ENCODE measurements at regions not wholly inside any gene's neighbourhood (a gene's known extent, or its start where the extent isn't known, plus 50 kb on each side); places are given as distances from the start of the nearest gene placed in this dataset.
"Not testable (repeated sequence)": the region's sequence is repeated elsewhere in the genome, so short reads cannot be mapped to it uniquely, and the experiment has no call there.

GRCh38 chr22:47517062-47517461 is 754.6 kb downstream of the TBC1D22A start:
- no peak for DNase-seq (ENCODE audit: low read depth)

GRCh38 chr22:47515384-47516125 is 753.1 kb downstream of the TBC1D22A start:
- no peak for DNase-seq (ENCODE audit: low read depth)

- DNase-seq (ENCODE audit: low read depth): no peak
These were observed 750.2 kb downstream of the TBC1D22A start for GRCh38 chr22:47512617-47513016.

GRCh38 chr22:47504962-47505361 is 742.5 kb downstream of the TBC1D22A start:
- DNase-seq (ENCODE audit: low read depth): no peak

- DNase-seq (ENCODE audit: low read depth): no peak
These were observed 736.6 kb downstream of the TBC1D22A start for GRCh38 chr22:47498969-47499495.

- no peak for DNase-seq (ENCODE audit: low read depth)
These were observed 735.2 kb downstream of the TBC1D22A start for GRCh38 chr22:47497666-47498065.

- DNase-seq (ENCODE audit: low read depth): no peak
These were observed 732.7 kb downstream of the TBC1D22A start for GRCh38 chr22:47495110-47495509.

- not testable (repeated sequence) for DNase-seq (ENCODE audit: low read depth)
These were observed 725.7 kb downstream of the TBC1D22A start for GRCh38 chr22:47488131-47488530.

- no peak for DNase-seq (ENCODE audit: low read depth)
These were observed 724.3 kb downstream of the TBC1D22A start for GRCh38 chr22:47486569-47487312.

GRCh38 chr22:47484960-47485569 is 722.6 kb downstream of the TBC1D22A start:
- DNase-seq (ENCODE audit: low read depth): no peak

- no peak for DNase-seq (ENCODE audit: low read depth)
These were observed 713.8 kb downstream of the TBC1D22A start for GRCh38 chr22:47476231-47476630.

GRCh38 chr22:47474895-47475294 is 712.4 kb downstream of the TBC1D22A start:
- no peak for DNase-seq (ENCODE audit: low read depth)

- no peak for DNase-seq (ENCODE audit: low read depth)
These were observed 712.0 kb downstream of the TBC1D22A start for GRCh38 chr22:47474464-47474863.

- DNase-seq (ENCODE audit: low read depth): no peak
These were observed 710.2 kb downstream of the TBC1D22A start for GRCh38 chr22:47472636-47473035.

GRCh38 chr22:47471406-47471805 is 709.0 kb downstream of the TBC1D22A start:
- DNase-seq (ENCODE audit: low read depth): no peak

- no peak for DNase-seq (ENCODE audit: low read depth)
These were observed 703.4 kb downstream of the TBC1D22A start for GRCh38 chr22:47465809-47466208.

GRCh38 chr22:47465222-47465621 is 702.8 kb downstream of the TBC1D22A start:
- no peak for DNase-seq (ENCODE audit: low read depth)

GRCh38 chr22:47463220-47463619 is 700.8 kb downstream of the TBC1D22A start:
- DNase-seq (ENCODE audit: low read depth): no peak

GRCh38 chr22:47460861-47461260 is 698.4 kb downstream of the TBC1D22A start:
- no peak for DNase-seq (ENCODE audit: low read depth)

- DNase-seq (ENCODE audit: low read depth): no peak
These were observed 697.7 kb downstream of the TBC1D22A start for GRCh38 chr22:47460176-47460575.

- DNase-seq (ENCODE audit: low read depth): no peak
These were observed 695.9 kb downstream of the TBC1D22A start for GRCh38 chr22:47458348-47458747.

GRCh38 chr22:47457509-47458300 is 695.3 kb downstream of the TBC1D22A start:
- DNase-seq (ENCODE audit: low read depth): no peak

Data from stimulated activated CD8-positive, alpha-beta memory T cell treated with anti-CD3 and anti-CD28 coated beads, Interleukin-12 subunit alpha, Interleukin-12 subunit beta, amount 100 ng/mL, for 1 hour (primary cell).